ENCODE measurements at regions not wholly inside any gene's neighbourhood (a gene's known extent, or its start where the extent isn't known, plus 50 kb on each side); places are given as distances from the start of the nearest gene placed in this dataset.
"Not testable (repeated sequence)": the region's sequence is repeated elsewhere in the genome, so short reads cannot be mapped to it uniquely, and the experiment has no call there.

GRCh38 chr4:54843106-54843505 lies 185.3 kb downstream of the KIT start:
- DNase-seq, result no peak

DNA sequence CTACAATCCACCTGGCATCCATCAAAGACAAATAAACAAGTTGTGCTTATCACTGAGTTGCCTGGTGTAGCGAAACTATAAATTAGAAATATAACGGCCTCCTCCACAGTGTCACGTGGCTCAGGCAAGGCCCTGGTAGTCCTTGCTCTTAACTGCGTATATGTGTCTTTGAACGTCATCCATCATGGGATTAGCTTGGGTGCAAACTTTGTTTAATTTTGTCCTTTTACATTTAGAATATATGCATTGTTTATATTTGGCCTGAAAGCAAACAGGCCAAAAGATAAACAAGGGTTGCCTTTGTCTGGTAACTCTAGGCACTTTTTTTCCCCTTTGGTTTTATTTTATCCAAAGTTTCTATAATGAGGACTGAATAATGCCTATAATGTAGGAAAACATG lies 184.9 kb downstream of the KIT start:
- no peak for DNase-seq

- DNase-seq, result no peak
These were observed 184.5 kb downstream of the KIT start for GRCh38 chr4:54842226-54842625.

- no peak for DNase-seq
These were observed 183.4 kb downstream of the KIT start for GRCh38 chr4:54840992-54841768.

- no peak for DNase-seq
These were observed 182.7 kb downstream of the KIT start for GRCh38 chr4:54840430-54840829.

DNA sequence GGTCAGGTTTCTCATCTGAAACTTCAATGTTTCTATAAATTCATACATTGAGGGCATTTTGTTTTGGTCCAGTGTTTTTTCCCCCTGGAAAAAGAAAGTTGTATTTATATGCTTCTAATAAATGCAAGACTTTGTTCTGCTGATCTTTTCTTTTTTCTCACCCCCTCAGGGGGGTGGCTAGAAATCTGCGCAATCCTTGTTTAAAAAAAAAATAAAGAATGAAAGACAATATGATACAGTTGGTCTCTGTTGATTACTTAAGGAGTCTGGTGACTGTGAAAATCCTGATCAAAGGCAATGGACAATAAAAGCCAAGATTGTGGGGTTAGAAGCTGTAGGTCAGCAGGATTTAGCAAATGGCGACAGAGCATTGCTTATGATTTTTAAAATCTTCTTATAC lies 180.5 kb downstream of the KIT start:
- DNase-seq, result no peak

DNA sequence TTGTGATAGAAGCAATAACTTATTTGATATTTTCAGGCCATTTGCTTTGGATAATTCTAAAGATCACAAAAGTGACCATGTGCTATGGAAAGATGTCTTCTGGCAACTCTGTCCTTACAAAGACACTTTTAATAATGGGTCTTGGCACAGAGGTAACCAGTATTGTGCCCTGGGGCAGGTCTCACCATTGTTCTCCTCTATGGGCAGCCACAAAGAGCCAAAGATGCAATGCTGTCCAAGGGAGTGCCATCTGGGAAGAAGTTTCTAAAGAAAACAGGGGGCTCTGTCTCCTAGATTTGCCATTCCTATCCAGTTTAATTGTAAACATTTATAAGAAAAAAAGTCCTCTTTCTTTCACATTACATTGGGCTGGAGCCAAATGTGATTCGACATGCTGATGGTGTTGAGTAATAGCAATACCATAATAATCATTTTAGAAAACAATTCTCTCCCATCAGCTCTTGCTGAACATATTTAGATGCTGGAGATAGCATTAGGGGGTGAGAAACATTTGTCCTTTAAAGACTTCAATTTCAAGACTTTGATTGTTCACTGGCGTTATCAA lies 179.9 kb downstream of the KIT start:
- DNase-seq, result no peak

GRCh38 chr4:54828361-54828760 lies 170.6 kb downstream of the KIT start:
- not testable (repeated sequence) for DNase-seq

GRCh38 chr4:54823616-54824015 lies 165.9 kb downstream of the KIT start:
- no peak for DNase-seq

DNA sequence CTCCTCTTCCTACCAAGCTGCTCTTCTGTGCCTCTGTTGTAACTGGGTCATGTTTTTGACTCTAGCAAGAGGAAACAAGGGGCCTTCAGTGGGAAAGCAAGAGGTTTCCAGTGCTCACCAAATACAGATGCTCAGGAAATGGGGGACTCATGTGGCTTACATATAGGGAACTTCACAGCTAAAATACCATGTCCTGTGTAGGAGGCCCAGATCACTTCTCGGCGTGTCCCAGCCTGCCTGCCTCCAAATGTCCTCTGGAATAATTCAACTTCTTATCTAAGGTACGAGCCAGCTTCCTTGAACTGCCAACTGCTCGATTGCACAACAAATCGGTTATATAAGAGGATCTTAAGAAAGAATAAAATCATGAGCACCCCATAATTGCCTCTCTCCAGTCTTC lies 161.3 kb downstream of the KIT start:
- no peak for DNase-seq

DNA sequence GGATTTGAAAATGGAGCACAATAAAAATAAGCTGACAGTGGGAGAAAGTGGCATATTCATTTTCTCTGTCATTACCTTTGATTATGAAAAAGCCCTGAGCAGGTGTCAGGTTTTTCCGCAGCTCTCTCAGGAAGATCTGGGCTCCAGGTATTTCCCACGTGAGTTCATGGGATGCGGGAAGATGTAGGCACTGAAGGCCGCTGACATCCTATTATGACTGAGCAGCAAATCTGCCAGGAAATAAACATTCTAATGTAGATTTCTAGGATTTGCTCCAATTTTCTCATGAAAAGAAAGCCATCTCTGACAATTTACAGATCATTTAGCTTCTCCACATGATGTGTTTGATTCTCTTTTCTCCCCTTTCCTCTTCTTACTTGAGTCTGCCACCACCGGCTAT lies 160.7 kb downstream of the KIT start:
- no peak for DNase-seq

GRCh38 chr4:54813674-54814073 lies 155.9 kb downstream of the KIT start:
- no peak for DNase-seq

- DNase-seq, result no peak
These were observed 148.6 kb downstream of the KIT start for GRCh38 chr4:54806351-54806750.

- DNase-seq, result no peak
These were observed 144.6 kb downstream of the KIT start for GRCh38 chr4:54802336-54802735.

GRCh38 chr4:54800831-54801530 lies 143.2 kb downstream of the KIT start:
- DNase-seq, result no peak

GRCh38 chr4:54794579-54794978 lies 136.8 kb downstream of the KIT start:
- no peak for DNase-seq

GRCh38 chr4:54793856-54794422 lies 136.2 kb downstream of the KIT start:
- DNase-seq, result no peak

All from NCI-H446 treated with DMSO at 0.1 percent for 48 hours (cell line).